Ovary (tissue), 7 donors: ENCODE measurements at regions not wholly inside any gene's neighbourhood (a gene's known extent, or its start where the extent isn't known, plus 50 kb on each side); places are given as distances from the start of the nearest gene placed in this dataset.

Experiments
- DNase-seq, 5 donors: peaks; one replicate each; pipeline ENCODE4 v3.0.0-alpha.2; 2019 to 2020
- H3K27ac ChIP-seq, 2 donors: fragments of 200-600 bp; one replicate each; pipeline versions ENCODE4 v1.5.1 to v1.8.0; 2019 to 2022
- H3K27me3 ChIP-seq: fragments of 200-600 bp; one replicate; pipeline ENCODE4 v1.8.0; 2022
- H3K36me3 ChIP-seq: fragments of 200-600 bp; sonication (generic); one replicate; pipeline ENCODE4 v1.5.1; 2019
- H3K4me1 ChIP-seq: one replicate; pipeline ENCODE4 v1.8.1; 2013; ENCODE audit warnings: mild to moderate bottlenecking, moderate library complexity; ENCODE audit not compliant: insufficient read depth
- H3K4me3 ChIP-seq: fragments of 200-600 bp; sonication (generic); one replicate; pipeline ENCODE4 v1.5.1; 2017
- H3K9me3 ChIP-seq, 2 donors: fragments of 200-600 bp in 1 of 2; sonication (generic) in 1 of 2; one replicate each; pipeline versions ENCODE4 v1.5.1 to v1.8.1; 2013 to 2019; ENCODE audit warnings: mild to moderate bottlenecking in 1 of 2, moderate library complexity in 1 of 2
- CTCF ChIP-seq, 3 donors: fragments of 450-650 bp in 2 of 3; fragments of 200-600 bp in 1 of 3; IDR thresholded peaks; one replicate each; pipeline versions ENCODE4 v1.5.1 to v1.8.0; 2016 to 2022; ENCODE audit warnings: antibody characterized with exemption in 3 of 3, mild to moderate bottlenecking in 1 of 3
- EP300 ChIP-seq: sonication (generic); formaldehyde crosslinking; IDR thresholded peaks from one replicate; pipeline ENCODE4 v1.6.1; 2017; ENCODE audit warnings: antibody characterized with exemption
- POLR2A ChIP-seq: fragments of 450-650 bp; IDR thresholded peaks from one replicate; pipeline ENCODE4 v1.6.1; 2017; ENCODE audit warnings: antibody characterized with exemption, mild to moderate bottlenecking, moderate library complexity
- WGBS, 3 donors: extraction: QIAGEN DNeasy Blood & Tissue Kit in 1 of 3; methylation state at CpG; one replicate each; pipeline versions ENCODE4 v1.1.5 to v1.1.7; 2013 to 2017; 5-methylcytosine and 5-hydroxymethylcytosine counted together
- intact Hi-C, 4 donors: fragments of 100-400 bp; cut with DNase I; formaldehyde crosslinking; loops; one replicate each; pipeline versions ENCODE4 v1.11.0 to v1.15.1; 2022 to 2023
- donor health status: DM: no; HTN: no; CAD: no; lungs with moderate emphysema.
- donor health status: DM: no; HTN: no; CAD: no.
- donor health status: Bipolar disorder and iron deficiency.
- donor health status: DM: no; HTN: no; CAD: no.
- donor health status: DM: yes; HTN: yes; CAD: no.

- Histone ChIP-seq H3K27me3 (no peaks in the 10 kb centered on the region), H3K27ac (no peak overlapping the region), H3K36me3 (no peaks in the 10 kb centered on the region), H3K9me3 (no peaks in the 10 kb centered on the region), H3K4me3 (no peak overlapping the region), H3K4me1 (no peaks in the 10 kb centered on the region)
- no peak for DNase-seq
- WGBS, 3 donors = 95 to 97% (median 95%) methylated on average over 8 of the region's 8 CpGs
- intact Hi-C loops = no loop called here
- TF ChIP-seq POLR2A (no peak), EP300 (no peak), CTCF (IDR thresholded peaks at IDR 0.05) (no peak)
Observed at GRCh38 chr5:116847960-116848359, 273.3 kb upstream of the SEMA6A start.

GRCh38 chr5:116844015-116844414 is 269.4 kb upstream of the SEMA6A start:
- no peak for DNase-seq
- intact Hi-C loops = no loop called here
- WGBS, 3 donors = 95 to 96% (median 96%) methylated on average over 3 of the region's 3 CpGs

GRCh38 chr5:116842514-116842961 is 267.9 kb upstream of the SEMA6A start:
- no peak for DNase-seq
- Histone ChIP-seq H3K4me1 (no peaks in the 10 kb centered on the region), H3K9me3 (no peaks in the 10 kb centered on the region), H3K27ac (no peak overlapping the region), H3K27me3 (no peaks in the 10 kb centered on the region), H3K36me3 (no peaks in the 10 kb centered on the region), H3K4me3 (no peak overlapping the region)
- intact Hi-C loops = no loop called here
- WGBS, 3 donors = 65 to 71% (median 69%) methylated on average over 4 of the region's 4 CpGs
- no peak for TF ChIP-seq POLR2A
- TF ChIP-seq CTCF (IDR thresholded peaks at IDR 0.05) = no peak
- no peak for TF ChIP-seq EP300

More at GRCh38 chr5:116844015-116844414, 269.4 kb upstream of the SEMA6A start:
- H3K9me3 ChIP-seq = no peaks in the 10 kb centered on the region
- H3K36me3 ChIP-seq = no peaks in the 10 kb centered on the region
- no peak overlapping the region for H3K27ac ChIP-seq
- H3K27me3 ChIP-seq = no peaks in the 10 kb centered on the region
- TF ChIP-seq POLR2A = no peak
- no peak for TF ChIP-seq EP300
- TF ChIP-seq CTCF (IDR thresholded peaks at IDR 0.05) = no peak
- H3K4me3 ChIP-seq = no peak overlapping the region
- no peaks in the 10 kb centered on the region for H3K4me1 ChIP-seq

- no peak for DNase-seq
- no peak overlapping the region for H3K4me3 ChIP-seq
- no peak overlapping the region for H3K27ac ChIP-seq
- 95 to 97% (median 97%) methylated on average over 11 of the region's 11 CpGs for WGBS, 3 donors
- intact Hi-C loops = no loop called here
- H3K4me1 ChIP-seq = no peaks in the 10 kb centered on the region
- H3K9me3 ChIP-seq = no peaks in the 10 kb centered on the region
- H3K36me3 ChIP-seq = no peaks in the 10 kb centered on the region
- H3K27me3 ChIP-seq = no peaks in the 10 kb centered on the region
- no peak for TF ChIP-seq EP300
- TF ChIP-seq POLR2A = no peak
- TF ChIP-seq CTCF (IDR thresholded peaks at IDR 0.05) = no peak
Observed at GRCh38 chr5:116841734-116842133, 267.1 kb upstream of the SEMA6A start.
